ENCODE measurements at regions not wholly inside any gene's neighbourhood (a gene's known extent, or its start where the extent isn't known, plus 50 kb on each side); places are given as distances from the start of the nearest gene placed in this dataset.

DNA sequence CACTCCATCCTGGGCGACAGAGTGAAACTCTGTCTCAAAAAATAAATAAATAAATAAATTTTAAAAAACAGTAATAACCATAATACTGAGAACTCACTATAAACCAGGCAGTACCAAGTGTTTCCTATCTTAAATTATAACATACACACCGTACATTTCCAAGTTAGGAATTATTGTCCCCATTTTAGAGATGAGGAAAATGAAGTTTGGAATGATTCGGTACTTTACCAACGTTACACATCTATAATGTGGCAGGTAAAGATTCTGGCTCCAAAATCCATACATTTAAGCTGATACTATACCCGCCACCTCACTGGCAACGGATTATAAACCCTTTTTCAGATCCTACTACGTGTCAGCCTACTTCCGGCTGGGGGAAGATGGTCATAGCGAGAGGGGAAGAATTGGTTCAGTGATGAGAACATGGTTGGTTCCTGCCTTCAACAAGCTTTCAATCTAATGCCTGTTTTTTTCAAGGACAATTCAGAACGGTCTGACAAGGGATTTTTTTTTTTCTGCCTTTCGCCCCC, 105.9 kb upstream of the ATF7IP start (continued):
- TF ChIP-seq EZH2 (IDR thresholded peaks at IDR 0.05; ENCODE audit: low read depth, unreplicated experiment) = no peak
- no peak for TF ChIP-seq CREB1 (CRISPR knock-in tag; IDR thresholded peaks at IDR 0.05; ENCODE audit: low read depth)
- TF ChIP-seq, protein P1, sequence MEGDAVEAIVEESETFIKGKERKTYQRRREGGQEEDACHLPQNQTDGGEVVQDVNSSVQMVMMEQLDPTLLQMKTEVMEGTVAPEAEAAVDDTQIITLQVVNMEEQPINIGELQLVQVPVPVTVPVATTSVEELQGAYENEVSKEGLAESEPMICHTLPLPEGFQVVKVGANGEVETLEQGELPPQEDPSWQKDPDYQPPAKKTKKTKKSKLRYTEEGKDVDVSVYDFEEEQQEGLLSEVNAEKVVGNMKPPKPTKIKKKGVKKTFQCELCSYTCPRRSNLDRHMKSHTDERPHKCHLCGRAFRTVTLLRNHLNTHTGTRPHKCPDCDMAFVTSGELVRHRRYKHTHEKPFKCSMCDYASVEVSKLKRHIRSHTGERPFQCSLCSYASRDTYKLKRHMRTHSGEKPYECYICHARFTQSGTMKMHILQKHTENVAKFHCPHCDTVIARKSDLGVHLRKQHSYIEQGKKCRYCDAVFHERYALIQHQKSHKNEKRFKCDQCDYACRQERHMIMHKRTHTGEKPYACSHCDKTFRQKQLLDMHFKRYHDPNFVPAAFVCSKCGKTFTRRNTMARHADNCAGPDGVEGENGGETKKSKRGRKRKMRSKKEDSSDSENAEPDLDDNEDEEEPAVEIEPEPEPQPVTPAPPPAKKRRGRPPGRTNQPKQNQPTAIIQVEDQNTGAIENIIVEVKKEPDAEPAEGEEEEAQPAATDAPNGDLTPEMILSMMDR (conservative IDR thresholded peaks at IDR 0.05; ENCODE audit: low read depth in 2 of 2) = no peak
- TF ChIP-seq, protein P2, sequence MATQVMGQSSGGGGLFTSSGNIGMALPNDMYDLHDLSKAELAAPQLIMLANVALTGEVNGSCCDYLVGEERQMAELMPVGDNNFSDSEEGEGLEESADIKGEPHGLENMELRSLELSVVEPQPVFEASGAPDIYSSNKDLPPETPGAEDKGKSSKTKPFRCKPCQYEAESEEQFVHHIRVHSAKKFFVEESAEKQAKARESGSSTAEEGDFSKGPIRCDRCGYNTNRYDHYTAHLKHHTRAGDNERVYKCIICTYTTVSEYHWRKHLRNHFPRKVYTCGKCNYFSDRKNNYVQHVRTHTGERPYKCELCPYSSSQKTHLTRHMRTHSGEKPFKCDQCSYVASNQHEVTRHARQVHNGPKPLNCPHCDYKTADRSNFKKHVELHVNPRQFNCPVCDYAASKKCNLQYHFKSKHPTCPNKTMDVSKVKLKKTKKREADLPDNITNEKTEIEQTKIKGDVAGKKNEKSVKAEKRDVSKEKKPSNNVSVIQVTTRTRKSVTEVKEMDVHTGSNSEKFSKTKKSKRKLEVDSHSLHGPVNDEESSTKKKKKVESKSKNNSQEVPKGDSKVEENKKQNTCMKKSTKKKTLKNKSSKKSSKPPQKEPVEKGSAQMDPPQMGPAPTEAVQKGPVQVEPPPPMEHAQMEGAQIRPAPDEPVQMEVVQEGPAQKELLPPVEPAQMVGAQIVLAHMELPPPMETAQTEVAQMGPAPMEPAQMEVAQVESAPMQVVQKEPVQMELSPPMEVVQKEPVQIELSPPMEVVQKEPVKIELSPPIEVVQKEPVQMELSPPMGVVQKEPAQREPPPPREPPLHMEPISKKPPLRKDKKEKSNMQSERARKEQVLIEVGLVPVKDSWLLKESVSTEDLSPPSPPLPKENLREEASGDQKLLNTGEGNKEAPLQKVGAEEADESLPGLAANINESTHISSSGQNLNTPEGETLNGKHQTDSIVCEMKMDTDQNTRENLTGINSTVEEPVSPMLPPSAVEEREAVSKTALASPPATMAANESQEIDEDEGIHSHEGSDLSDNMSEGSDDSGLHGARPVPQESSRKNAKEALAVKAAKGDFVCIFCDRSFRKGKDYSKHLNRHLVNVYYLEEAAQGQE (IDR thresholded peaks at IDR 0.05; ENCODE audit: unreplicated experiment) = no peak

DNA sequence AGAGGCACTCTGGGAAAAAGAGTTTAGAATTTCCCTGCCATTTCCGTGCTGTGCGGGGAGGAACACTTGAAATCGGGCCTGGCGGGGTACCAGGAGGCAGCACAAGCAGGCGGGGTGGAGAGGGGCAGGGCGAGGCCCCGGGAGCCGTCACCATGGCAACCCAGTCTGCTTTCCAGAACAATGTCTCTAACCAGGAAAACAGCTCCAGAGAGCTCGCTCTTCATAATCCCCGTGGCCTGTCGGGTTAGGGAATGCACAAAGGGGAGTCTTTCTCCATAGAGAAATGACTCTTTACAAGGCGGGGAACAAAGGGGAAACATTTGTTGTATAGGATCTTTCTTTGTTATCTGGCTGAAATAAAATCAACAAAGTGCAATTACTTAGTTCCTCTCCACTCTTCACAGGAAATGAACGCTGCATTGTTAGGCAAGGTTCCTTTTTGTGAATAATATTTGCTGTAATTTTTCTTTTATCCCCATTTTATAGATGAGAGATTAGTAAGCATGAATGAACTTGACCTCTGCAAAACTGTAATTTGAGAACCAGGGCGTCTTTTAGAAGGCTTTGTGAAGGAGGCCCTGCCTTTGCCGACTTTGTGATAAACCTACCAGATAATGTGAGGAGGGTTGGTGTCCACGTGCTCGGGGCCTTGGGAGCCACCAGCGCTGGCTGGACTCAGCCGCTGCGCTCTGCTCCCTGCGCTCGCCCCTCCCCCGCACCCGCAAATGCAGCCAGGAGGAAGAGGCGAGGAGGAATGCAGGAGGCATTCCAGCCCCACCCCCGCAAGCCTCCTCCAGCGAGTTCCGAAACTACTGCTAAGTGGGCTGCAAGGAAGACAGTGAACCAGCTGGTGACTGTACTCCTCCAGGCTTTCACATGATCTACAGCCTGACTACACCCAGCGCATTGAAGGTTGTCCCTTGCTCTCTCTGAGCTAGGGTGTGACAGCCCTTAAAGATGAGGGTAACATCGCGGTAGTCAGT, 105.2 kb upstream of the ATF7IP start:
- H3K4me3 Mint-ChIP-seq = peak overlapping the region; percentile 50
- H3K27ac Mint-ChIP-seq = peak overlapping the region; percentile 99
- Histone ChIP-seq H3K9me2 (ENCODE audit: insufficient read depth) (no peaks in the 10 kb centered on the region), H3K4me2 (peak overlapping the region; percentile 76), H3K79me2 (replicated peaks; ENCODE audit: insufficient read depth) (no peaks in the 10 kb centered on the region), H3K36me3 (ENCODE audit: insufficient read depth) (no peaks in the 10 kb centered on the region), H3F3A (replicated peaks; ENCODE audit: low read depth) (no peaks in the 10 kb centered on the region), H3K27ac (ENCODE audit: low read depth) (peak overlapping the region; percentile 99), H4K20me1 (replicated peaks; ENCODE audit: insufficient read depth) (no peaks in the 10 kb centered on the region), H3K27me3 (ENCODE audit: insufficient read depth) (no peaks in the 10 kb centered on the region), H3K4me1 (ENCODE audit: insufficient read depth) (peaks cover 42% of the 10 kb centered on the region), H3K4me3 (peak overlapping the region; percentile 37), H2AFZ (no peak overlapping the region)
- peaks cover 61% of the 10 kb centered on the region for H3K4me1 Mint-ChIP-seq
- H3K36me3 Mint-ChIP-seq (ENCODE audit: low read depth) = peaks cover 41% of the 10 kb centered on the region
- peak; percentile 73 for ATAC-seq
- peaks cover 39% of the 10 kb centered on the region for H3K27me3 Mint-ChIP-seq (ENCODE audit: insufficient read depth, low read depth, poor library complexity)
- H3K9me3 Mint-ChIP-seq = peaks cover 45% of the 10 kb centered on the region
- DNase-seq (ENCODE audit: low spot score) = peak; percentile 98
- TF ChIP-seq, protein P1 (conservative IDR thresholded peaks at IDR 0.05; ENCODE audit: low read depth in 2 of 2) = no peak
- TF ChIP-seq, protein P2 (IDR thresholded peaks at IDR 0.05; ENCODE audit: unreplicated experiment) = peak; percentile 30
- TF ChIP-seq EZH2 (IDR thresholded peaks at IDR 0.05; ENCODE audit: low read depth, unreplicated experiment) (no peak), ZNF114 (CRISPR knock-in tag; IDR thresholded peaks at IDR 0.05) (no peak), ZNF331 (CRISPR knock-in tag; IDR thresholded peaks at IDR 0.05; ENCODE audit: low read depth) (no peak; the same call in 1 of the 2 replicates), NANOG (IDR thresholded peaks at IDR 0.05; ENCODE audit: borderline replicate concordance) (no peak)
- TF ChIP-seq, protein P3, sequence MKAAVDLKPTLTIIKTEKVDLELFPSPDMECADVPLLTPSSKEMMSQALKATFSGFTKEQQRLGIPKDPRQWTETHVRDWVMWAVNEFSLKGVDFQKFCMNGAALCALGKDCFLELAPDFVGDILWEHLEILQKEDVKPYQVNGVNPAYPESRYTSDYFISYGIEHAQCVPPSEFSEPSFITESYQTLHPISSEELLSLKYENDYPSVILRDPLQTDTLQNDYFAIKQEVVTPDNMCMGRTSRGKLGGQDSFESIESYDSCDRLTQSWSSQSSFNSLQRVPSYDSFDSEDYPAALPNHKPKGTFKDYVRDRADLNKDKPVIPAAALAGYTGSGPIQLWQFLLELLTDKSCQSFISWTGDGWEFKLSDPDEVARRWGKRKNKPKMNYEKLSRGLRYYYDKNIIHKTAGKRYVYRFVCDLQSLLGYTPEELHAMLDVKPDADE (IDR thresholded peaks at IDR 0.05) = peak; percentile 63; the same call in 1 of the 2 replicates

All from GM23338 (cell line).